Inferior parietal cortex (tissue), 1 donor: ENCODE measurements at regions not wholly inside any gene's neighbourhood (a gene's known extent, or its start where the extent isn't known, plus 50 kb on each side); places are given as distances from the start of the nearest gene placed in this dataset.

Experiments used
- DNase-seq: peaks from one replicate; pipeline ENCODE4 v3.0.0-alpha.2; 2016; ENCODE audit errors: extremely low spot score

GRCh38 chr7:17168416-17168815 is 130.0 kb upstream of the AHR start:
- DNase-seq = no peak

GRCh38 chr7:17171427-17171826 is 127.0 kb upstream of the AHR start:
- no peak for DNase-seq

GRCh38 chr7:17176371-17177032 is 122.0 kb upstream of the AHR start:
- no peak for DNase-seq

- DNase-seq = no peak
Measured at GRCh38 chr7:17178545-17178944, 119.9 kb upstream of the AHR start.

- no peak for DNase-seq
Measured at GRCh38 chr7:17181482-17181881, 117.0 kb upstream of the AHR start.

GRCh38 chr7:17183630-17184328 is 114.7 kb upstream of the AHR start:
- DNase-seq = peak; percentile 6

GRCh38 chr7:17184805-17185689 is 113.4 kb upstream of the AHR start:
- DNase-seq = no peak

- DNase-seq = no peak
Measured at GRCh38 chr7:17185690-17186070, 112.8 kb upstream of the AHR start.

GRCh38 chr7:17186745-17187530 is 111.5 kb upstream of the AHR start:
- DNase-seq = no peak

- no peak for DNase-seq
Measured at GRCh38 chr7:17194656-17195055, 103.8 kb upstream of the AHR start.

- DNase-seq = no peak
Measured at GRCh38 chr7:17195576-17195975, 102.9 kb upstream of the AHR start.

- DNase-seq = no peak
Measured at GRCh38 chr7:17205910-17206309, 92.5 kb upstream of the AHR start.

GRCh38 chr7:17206349-17206905 is 92.0 kb upstream of the AHR start:
- no peak for DNase-seq

- DNase-seq = no peak
Measured at GRCh38 chr7:17207220-17207619, 91.2 kb upstream of the AHR start.

- DNase-seq = no peak
Measured at GRCh38 chr7:17209101-17209500, 89.4 kb upstream of the AHR start.

- DNase-seq = no peak
Measured at GRCh38 chr7:17211307-17211836, 87.1 kb upstream of the AHR start.

- DNase-seq = no peak
Measured at GRCh38 chr7:17212188-17212587, 86.3 kb upstream of the AHR start.

GRCh38 chr7:17227766-17228490 is 70.5 kb upstream of the AHR start:
- DNase-seq = no peak

- no peak for DNase-seq
Measured at GRCh38 chr7:17229228-17229627, 69.2 kb upstream of the AHR start.

- no peak for DNase-seq
Measured at GRCh38 chr7:17230099-17230807, 68.2 kb upstream of the AHR start.
